Type B pancreatic cell (in vitro differentiated cells): ENCODE measurements at regions not wholly inside any gene's neighbourhood (a gene's known extent, or its start where the extent isn't known, plus 50 kb on each side); places are given as distances from the start of the nearest gene placed in this dataset.

Experiments used
- DNase-seq: peaks from one replicate; pipeline ENCODE4 v3.0.0; 2021; ENCODE audit warnings: mixed read lengths; ENCODE audit not compliant: unreplicated experiment; ENCODE audit errors: extremely low spot score
- H3K27ac Mint-ChIP-seq: 2 replicates; pipeline ENCODE4 v1.8.0; 2021; ENCODE audit warnings: mild to moderate bottlenecking, mixed read lengths
- H3K27me3 Mint-ChIP-seq: 2 replicates; pipeline ENCODE4 v1.8.0; 2021; ENCODE audit warnings: mixed read lengths
- H3K36me3 Mint-ChIP-seq: 2 replicates; pipeline ENCODE4 v1.8.0; 2021; ENCODE audit warnings: mixed read lengths
- H3K4me1 Mint-ChIP-seq: one replicate; pipeline ENCODE4 v1.8.0; 2021; ENCODE audit warnings: mixed read lengths; ENCODE audit not compliant: unreplicated experiment
- H3K4me3 Mint-ChIP-seq: 2 replicates; pipeline ENCODE4 v1.8.0; 2021; ENCODE audit warnings: mild to moderate bottlenecking, mixed read lengths
- H3K9me3 Mint-ChIP-seq: 2 replicates; pipeline ENCODE4 v1.8.0; 2021; ENCODE audit warnings: mixed read lengths
- TF ChIP-seq, protein P1 (sequence below): fragments of 200-600 bp; sonication (generic); conservative IDR thresholded peaks from 2 replicates; pipeline ENCODE4 v1.5.0; 2021; ENCODE audit warnings: antibody characterized with exemption, mild to moderate bottlenecking

DNA sequence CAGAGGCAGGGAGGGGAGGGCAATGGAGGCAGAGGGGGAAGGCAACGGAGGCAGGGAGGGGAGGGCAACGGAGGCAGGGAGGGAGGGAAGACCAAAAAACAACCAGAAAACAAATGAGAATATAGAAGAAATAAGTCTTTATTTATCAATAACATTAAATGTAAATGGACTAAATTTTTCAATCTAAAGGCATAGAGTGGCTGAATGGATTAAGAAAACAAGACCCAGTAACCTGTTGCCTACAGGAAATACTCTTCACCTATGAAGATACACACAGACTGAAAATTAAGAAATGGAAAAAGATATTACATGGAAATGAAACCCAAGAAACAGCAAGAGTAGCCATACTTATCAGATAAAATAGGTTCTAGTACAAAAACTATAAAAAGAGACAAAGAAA, 536.3 kb downstream of the TBC1D4 start:
- no peaks in the 10 kb centered on the region for H3K36me3 Mint-ChIP-seq
- TF ChIP-seq, protein P1, sequence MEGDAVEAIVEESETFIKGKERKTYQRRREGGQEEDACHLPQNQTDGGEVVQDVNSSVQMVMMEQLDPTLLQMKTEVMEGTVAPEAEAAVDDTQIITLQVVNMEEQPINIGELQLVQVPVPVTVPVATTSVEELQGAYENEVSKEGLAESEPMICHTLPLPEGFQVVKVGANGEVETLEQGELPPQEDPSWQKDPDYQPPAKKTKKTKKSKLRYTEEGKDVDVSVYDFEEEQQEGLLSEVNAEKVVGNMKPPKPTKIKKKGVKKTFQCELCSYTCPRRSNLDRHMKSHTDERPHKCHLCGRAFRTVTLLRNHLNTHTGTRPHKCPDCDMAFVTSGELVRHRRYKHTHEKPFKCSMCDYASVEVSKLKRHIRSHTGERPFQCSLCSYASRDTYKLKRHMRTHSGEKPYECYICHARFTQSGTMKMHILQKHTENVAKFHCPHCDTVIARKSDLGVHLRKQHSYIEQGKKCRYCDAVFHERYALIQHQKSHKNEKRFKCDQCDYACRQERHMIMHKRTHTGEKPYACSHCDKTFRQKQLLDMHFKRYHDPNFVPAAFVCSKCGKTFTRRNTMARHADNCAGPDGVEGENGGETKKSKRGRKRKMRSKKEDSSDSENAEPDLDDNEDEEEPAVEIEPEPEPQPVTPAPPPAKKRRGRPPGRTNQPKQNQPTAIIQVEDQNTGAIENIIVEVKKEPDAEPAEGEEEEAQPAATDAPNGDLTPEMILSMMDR: no peak
- H3K27me3 Mint-ChIP-seq: no peaks in the 10 kb centered on the region
- peaks cover 11% of the 10 kb centered on the region for H3K9me3 Mint-ChIP-seq
- no peak overlapping the region for H3K4me3 Mint-ChIP-seq
- no peak for DNase-seq
- H3K4me1 Mint-ChIP-seq: no peaks in the 10 kb centered on the region
- no peak overlapping the region for H3K27ac Mint-ChIP-seq

- Mint-ChIP-seq H3K27ac (no peak overlapping the region), H3K4me3 (no peak overlapping the region), H3K27me3 (no peaks in the 10 kb centered on the region), H3K36me3 (no peaks in the 10 kb centered on the region), H3K9me3 (no peaks in the 10 kb centered on the region), H3K4me1 (no peaks in the 10 kb centered on the region)
- DNase-seq: no peak
- TF ChIP-seq, protein P1: no peak
These were observed 550.1 kb downstream of the TBC1D4 start for GRCh38 chr13:74931698-74932433.

GRCh38 chr13:74930402-74931165, 551.4 kb downstream of the TBC1D4 start:
- DNase-seq: no peak
- Mint-ChIP-seq H3K9me3 (no peaks in the 10 kb centered on the region), H3K4me3 (no peak overlapping the region), H3K27ac (no peak overlapping the region), H3K27me3 (no peaks in the 10 kb centered on the region), H3K36me3 (no peaks in the 10 kb centered on the region), H3K4me1 (no peaks in the 10 kb centered on the region)
- TF ChIP-seq, protein P1: no peak

- Mint-ChIP-seq H3K4me3 (no peak overlapping the region), H3K4me1 (no peaks in the 10 kb centered on the region), H3K27me3 (no peaks in the 10 kb centered on the region), H3K36me3 (no peaks in the 10 kb centered on the region), H3K9me3 (no peaks in the 10 kb centered on the region), H3K27ac (no peak overlapping the region)
- TF ChIP-seq, protein P1: no peak
- DNase-seq: no peak
These were observed 552.5 kb downstream of the TBC1D4 start for GRCh38 chr13:74929436-74929835.

DNA sequence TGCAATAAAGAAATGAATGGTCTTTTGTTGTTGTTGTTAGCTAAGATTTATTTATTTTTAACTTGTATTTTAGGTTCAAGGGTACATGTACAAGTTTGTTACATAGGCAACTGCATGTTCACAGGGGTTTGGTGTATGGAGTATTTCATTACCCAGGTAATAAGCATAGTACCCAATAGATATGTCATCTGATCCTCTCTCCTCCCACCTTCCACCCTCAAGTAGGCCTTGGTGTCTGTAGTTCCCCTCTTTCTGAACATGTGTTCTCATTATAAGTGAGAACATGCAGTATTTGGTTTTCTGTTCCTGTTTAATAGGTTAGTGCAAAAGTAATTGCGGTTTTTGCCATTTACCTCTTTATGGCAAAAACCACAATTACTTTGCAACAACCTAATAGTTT, 554.1 kb downstream of the TBC1D4 start:
- TF ChIP-seq, protein P1: no peak
- H3K36me3 Mint-ChIP-seq: peaks cover 3% of the 10 kb centered on the region
- H3K9me3 Mint-ChIP-seq: peaks cover 4% of the 10 kb centered on the region

More for the DNA sequence above, 554.1 kb downstream of the TBC1D4 start:
- H3K4me1 Mint-ChIP-seq: no peaks in the 10 kb centered on the region
- no peak overlapping the region for H3K27ac Mint-ChIP-seq
- no peak overlapping the region for H3K4me3 Mint-ChIP-seq
- no peaks in the 10 kb centered on the region for H3K27me3 Mint-ChIP-seq
- no peak for DNase-seq
